ENCODE measurements at regions not wholly inside any gene's neighbourhood (a gene's known extent, or its start where the extent isn't known, plus 50 kb on each side); places are given as distances from the start of the nearest gene placed in this dataset.

DNA sequence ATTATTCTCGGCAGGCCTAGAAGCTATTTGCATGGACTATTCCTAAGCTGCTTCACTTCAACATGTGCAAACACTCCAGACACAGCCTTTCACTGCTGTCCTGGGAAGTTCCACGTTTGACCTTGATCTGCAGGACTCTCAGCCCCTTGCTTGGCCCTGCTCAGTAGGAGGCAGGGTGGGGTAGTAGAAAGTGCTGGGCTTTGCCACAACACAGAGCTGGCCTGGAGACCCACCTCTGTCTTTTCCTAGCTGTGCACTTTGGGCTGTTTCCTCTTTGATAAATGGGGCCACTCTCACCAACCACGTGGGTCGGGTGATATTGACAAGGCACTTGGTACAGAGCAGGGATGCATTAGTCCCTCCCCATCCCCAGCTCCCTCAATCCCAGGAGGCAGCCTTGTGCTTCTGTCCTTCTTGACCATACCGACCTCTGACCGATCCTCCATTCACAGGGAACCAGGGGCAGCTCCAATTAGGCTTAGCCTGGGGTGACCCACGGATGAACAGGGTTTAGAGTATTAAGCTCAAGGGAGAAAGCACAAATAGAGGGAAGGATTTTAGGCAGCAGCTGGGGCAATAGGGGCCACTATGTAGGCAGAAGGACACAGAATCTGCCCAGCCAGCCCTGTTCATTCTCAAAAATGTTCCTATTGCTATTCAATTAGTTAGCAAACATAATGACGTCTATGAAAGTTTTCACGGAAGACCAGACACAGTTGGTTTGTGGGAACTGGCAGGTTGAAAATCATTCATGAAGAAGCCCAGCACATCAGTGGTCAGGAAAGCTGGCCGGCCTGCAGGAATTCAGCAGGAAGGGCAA, 63.3 kb downstream of the SYNE3 start:
- Histone ChIP-seq H3K9me3 (ENCODE audit: insufficient read depth, low read length) (no peaks in the 10 kb centered on the region), H3K36me3 (ENCODE audit: low read length) (no peaks in the 10 kb centered on the region), H3K4me2 (ENCODE audit: low read depth, low read length, poor library complexity, severe bottlenecking) (no peak overlapping the region), H3K9me2 (replicated peaks; ENCODE audit: insufficient read depth, low read length) (no peaks in the 10 kb centered on the region), H2AFZ (ENCODE audit: low read depth, low read length, severe bottlenecking) (no peak overlapping the region), H3K9ac (ENCODE audit: low read length) (no peak overlapping the region), H3K79me2 (ENCODE audit: insufficient read depth, low read length) (no peaks in the 10 kb centered on the region), H3K27me3 (ENCODE audit: low read length) (no peaks in the 10 kb centered on the region), H3K4me3 (ENCODE audit: insufficient read depth, low read length, poor library complexity, severe bottlenecking) (no peak overlapping the region), H3K27ac (ENCODE audit: low read depth, low read length) (no peak overlapping the region), H4K20me1 (ENCODE audit: low read depth, low read length) (no peaks in the 10 kb centered on the region), H3F3A (ENCODE audit: insufficient read depth) (no peaks in the 10 kb centered on the region)
- TF ChIP-seq EZH2phosphoT487 (conservative IDR thresholded peaks at IDR 0.05; ENCODE audit: low read length): no peak
- TF ChIP-seq, protein P1, sequence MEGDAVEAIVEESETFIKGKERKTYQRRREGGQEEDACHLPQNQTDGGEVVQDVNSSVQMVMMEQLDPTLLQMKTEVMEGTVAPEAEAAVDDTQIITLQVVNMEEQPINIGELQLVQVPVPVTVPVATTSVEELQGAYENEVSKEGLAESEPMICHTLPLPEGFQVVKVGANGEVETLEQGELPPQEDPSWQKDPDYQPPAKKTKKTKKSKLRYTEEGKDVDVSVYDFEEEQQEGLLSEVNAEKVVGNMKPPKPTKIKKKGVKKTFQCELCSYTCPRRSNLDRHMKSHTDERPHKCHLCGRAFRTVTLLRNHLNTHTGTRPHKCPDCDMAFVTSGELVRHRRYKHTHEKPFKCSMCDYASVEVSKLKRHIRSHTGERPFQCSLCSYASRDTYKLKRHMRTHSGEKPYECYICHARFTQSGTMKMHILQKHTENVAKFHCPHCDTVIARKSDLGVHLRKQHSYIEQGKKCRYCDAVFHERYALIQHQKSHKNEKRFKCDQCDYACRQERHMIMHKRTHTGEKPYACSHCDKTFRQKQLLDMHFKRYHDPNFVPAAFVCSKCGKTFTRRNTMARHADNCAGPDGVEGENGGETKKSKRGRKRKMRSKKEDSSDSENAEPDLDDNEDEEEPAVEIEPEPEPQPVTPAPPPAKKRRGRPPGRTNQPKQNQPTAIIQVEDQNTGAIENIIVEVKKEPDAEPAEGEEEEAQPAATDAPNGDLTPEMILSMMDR (IDR thresholded peaks at IDR 0.05; ENCODE audit: insufficient read depth, low read length, poor library complexity, severe bottlenecking): no peak

DNA sequence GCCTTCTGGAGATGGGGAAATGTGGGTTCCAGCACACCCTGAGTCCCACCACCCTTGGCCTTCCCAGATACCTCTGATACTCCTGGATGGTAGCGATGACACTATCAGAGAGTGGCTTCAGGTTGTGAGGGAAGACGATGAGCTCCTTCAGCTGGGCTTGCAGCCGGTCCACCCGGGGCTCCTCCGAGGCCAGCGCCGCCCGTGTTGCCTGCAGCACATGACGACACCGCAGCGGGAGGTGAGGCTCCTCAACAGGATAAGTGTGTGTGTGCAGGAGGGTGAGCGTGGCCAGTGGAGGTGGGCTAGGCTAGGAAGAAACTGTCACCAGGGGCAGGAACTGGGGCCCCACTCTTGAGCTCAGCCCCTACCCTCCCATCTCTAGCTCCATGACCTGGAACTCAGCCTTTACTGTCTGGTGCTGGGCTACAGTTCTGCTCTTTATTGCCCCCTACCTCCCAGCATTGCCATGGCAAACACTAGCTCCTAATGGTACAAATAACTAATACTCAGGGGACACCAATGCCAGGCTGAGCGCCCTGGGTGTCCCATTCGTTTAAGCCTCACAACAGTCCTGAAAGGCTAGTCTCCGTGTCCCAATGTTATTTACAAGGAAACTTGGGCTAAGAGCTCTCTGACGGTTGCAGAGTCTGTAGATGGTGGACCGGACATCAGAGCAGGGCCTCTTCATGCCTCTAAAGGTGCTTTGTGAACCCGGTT, 64.1 kb downstream of the SYNE3 start:
- H4K20me1 ChIP-seq (ENCODE audit: low read depth, low read length): no peaks in the 10 kb centered on the region
- no peaks in the 10 kb centered on the region for H3K79me2 ChIP-seq (ENCODE audit: insufficient read depth, low read length)
- no peak overlapping the region for H3K9ac ChIP-seq (ENCODE audit: low read length)
- no peak overlapping the region for H3K4me3 ChIP-seq (ENCODE audit: insufficient read depth, low read length, poor library complexity, severe bottlenecking)
- no peaks in the 10 kb centered on the region for H3F3A ChIP-seq (ENCODE audit: insufficient read depth)
- no peaks in the 10 kb centered on the region for H3K9me2 ChIP-seq (replicated peaks; ENCODE audit: insufficient read depth, low read length)
- H3K36me3 ChIP-seq (ENCODE audit: low read length): no peaks in the 10 kb centered on the region
- H3K4me2 ChIP-seq (ENCODE audit: low read depth, low read length, poor library complexity, severe bottlenecking): no peak overlapping the region
- H3K27ac ChIP-seq (ENCODE audit: low read depth, low read length): no peak overlapping the region
- no peaks in the 10 kb centered on the region for H3K9me3 ChIP-seq (ENCODE audit: insufficient read depth, low read length)
- H3K27me3 ChIP-seq (ENCODE audit: low read length): no peaks in the 10 kb centered on the region
- H2AFZ ChIP-seq (ENCODE audit: low read depth, low read length, severe bottlenecking): no peak overlapping the region
- TF ChIP-seq, protein P1 (IDR thresholded peaks at IDR 0.05; ENCODE audit: insufficient read depth, low read length, poor library complexity, severe bottlenecking): peak; percentile 46
- no peak for TF ChIP-seq EZH2phosphoT487 (conservative IDR thresholded peaks at IDR 0.05; ENCODE audit: low read length)

DNA sequence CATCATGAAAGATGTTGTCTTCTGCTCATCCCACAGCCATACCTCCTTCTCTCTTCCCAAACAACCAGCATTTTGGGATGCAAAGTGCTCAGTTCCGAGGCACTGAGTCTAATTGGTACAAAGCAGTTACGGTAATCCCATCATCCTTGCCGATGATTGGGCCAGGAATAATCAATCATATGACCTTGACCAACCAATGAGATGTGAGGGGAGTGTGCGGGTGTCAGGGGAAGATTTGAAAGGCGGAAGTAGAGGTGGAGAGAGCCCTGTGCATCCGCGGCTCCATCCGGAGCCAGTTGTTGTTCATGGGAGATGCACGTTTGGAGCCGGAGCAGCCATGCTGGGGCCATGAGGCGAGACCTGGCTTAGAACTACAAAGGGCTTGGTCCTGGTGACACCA, 67.3 kb downstream of the SYNE3 start:
- Histone ChIP-seq H3K9me2 (replicated peaks; ENCODE audit: insufficient read depth, low read length) (no peaks in the 10 kb centered on the region), H3K9me3 (ENCODE audit: insufficient read depth, low read length) (no peaks in the 10 kb centered on the region), H3K36me3 (ENCODE audit: low read length) (no peaks in the 10 kb centered on the region), H3K27ac (ENCODE audit: low read depth, low read length) (no peak overlapping the region), H2AFZ (ENCODE audit: low read depth, low read length, severe bottlenecking) (no peak overlapping the region), H3K27me3 (ENCODE audit: low read length) (no peaks in the 10 kb centered on the region), H3F3A (ENCODE audit: insufficient read depth) (no peaks in the 10 kb centered on the region), H3K4me3 (ENCODE audit: insufficient read depth, low read length, poor library complexity, severe bottlenecking) (no peak overlapping the region), H3K79me2 (ENCODE audit: insufficient read depth, low read length) (no peaks in the 10 kb centered on the region), H3K9ac (ENCODE audit: low read length) (no peak overlapping the region), H3K4me2 (ENCODE audit: low read depth, low read length, poor library complexity, severe bottlenecking) (no peak overlapping the region), H4K20me1 (ENCODE audit: low read depth, low read length) (no peaks in the 10 kb centered on the region)
- no peak for TF ChIP-seq EZH2phosphoT487 (conservative IDR thresholded peaks at IDR 0.05; ENCODE audit: low read length)
- TF ChIP-seq, protein P1 (IDR thresholded peaks at IDR 0.05; ENCODE audit: insufficient read depth, low read length, poor library complexity, severe bottlenecking): no peak
